ENCODE measurements at regions not wholly inside any gene's neighbourhood (a gene's known extent, or its start where the extent isn't known, plus 50 kb on each side); places are given as distances from the start of the nearest gene placed in this dataset.
"Not testable (repeated sequence)": the region's sequence is repeated elsewhere in the genome, so short reads cannot be mapped to it uniquely, and the experiment has no call there.

DNA sequence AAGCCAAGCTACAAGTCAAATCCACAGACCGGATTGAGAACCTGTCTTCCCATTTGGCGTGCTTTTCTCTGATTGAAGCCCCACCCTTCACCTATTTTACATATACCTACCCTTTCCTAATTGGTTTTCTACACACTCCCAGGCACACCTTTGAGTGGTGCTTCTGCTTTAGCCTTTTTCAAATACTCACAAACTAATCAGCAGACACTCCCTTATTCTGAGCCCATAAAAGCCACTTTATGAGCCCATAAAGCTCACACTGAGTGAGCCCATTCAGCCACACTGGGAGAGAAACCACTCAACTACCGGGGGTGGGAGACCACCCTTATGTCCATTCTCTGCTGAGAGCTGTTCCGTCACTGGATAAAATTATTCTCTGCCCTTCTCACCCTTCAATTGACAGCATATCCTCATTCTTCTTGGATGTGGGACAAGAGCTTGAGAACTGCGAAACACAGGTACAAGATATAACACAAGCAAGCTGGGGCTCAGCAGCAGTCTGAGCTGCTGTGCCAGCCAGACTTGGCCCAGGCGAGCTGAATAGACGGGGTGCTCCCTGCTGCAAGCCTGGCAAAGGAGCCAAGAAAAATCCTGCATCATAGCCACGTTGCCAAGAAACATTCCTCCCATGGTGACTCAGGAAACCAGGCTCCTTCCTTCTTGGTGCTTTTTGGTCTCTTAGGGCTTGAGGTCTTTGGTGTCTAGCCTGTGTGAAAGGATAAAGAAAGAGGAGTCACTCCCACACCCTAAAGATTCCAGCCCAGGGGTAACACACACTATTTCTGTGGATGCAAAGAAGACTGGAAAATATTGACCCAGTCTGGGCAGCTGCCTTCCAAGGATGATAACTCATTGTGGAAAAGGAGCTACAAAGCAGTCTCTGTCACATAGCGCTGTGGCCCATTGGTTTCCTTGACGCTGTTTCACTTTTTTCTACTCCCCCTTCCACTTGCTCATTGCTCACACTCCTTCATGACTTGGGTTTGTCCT lies 609.7 kb downstream of the MCTP2 start:
- peak in 1 of 3 donors; percentile 8 for DNase-seq

DNA sequence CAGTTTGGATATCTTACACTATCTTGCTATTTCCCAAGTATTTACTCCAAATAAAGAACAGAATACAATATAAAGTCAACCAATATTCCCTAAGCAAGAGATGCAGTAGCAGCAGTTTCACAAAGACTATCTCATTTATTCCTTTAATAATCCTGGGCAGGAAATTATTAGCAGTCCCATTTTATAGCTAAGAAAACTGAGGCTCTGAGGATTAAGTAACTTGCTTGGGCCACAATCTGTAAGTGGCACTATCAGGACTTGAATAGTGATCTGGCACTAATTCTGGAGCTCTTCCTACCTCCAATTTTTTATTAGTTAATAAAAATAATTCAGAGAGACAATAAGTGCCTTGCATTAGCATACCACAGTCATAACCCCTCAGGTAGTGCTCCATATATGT lies 611.7 kb downstream of the MCTP2 start:
- no peak for DNase-seq

DNA sequence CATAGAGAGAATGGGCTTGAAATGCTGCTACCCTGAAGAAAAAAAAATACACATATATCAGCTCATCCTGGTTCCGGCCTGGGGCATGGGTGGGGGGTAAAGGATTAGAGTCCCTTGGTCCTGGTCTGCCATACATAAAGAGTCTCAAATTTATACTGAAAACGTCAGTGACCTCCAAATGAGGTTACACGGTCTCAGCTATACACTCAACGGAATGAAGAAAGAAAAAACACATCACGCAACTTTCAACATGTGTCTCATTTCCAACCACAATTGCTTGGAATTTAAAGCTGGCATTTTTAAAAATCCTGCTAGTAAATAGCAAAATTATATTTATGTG lies 612.8 kb downstream of the MCTP2 start:
- no peak for DNase-seq

- DNase-seq, result peak; percentile 33 to 89 (median 69)
Observed at GRCh38 chr15:94844538-94845389, 613.4 kb downstream of the MCTP2 start.

DNA sequence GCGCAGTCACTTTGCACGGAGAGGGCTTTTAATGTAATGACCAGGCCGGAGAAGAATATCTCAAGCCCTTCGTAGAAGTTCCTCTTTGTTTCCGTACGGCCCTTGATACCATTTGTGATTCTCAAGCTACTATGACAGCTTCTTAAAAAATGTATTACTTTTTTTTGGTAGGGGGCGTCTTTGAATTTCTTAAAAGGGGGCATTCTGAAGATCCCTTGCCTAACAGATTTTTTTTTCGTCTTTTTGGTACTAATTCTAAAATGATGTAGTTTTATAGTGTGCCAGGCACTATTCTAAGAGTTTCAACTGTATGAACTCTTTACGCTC lies 614.0 kb downstream of the MCTP2 start:
- no peak for DNase-seq

DNA sequence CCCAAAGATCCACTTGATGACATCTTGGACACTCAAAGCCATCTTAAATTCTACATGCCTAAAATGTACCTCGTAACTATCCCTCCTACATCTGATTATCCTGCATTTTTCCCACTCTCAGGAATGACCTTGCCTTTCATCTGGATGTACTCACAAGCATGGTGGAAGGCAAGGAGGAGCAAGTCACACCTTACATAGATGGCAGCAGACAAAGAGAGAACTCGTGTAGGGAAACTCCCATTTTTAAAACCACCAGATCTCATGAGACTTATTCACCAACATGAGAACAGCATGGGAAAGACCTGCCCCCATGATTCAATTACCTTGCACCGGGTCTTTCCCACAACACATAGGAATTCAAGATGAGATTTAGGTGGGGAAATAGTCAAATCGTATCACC lies 616.0 kb downstream of the MCTP2 start:
- DNase-seq, result no peak

DNA sequence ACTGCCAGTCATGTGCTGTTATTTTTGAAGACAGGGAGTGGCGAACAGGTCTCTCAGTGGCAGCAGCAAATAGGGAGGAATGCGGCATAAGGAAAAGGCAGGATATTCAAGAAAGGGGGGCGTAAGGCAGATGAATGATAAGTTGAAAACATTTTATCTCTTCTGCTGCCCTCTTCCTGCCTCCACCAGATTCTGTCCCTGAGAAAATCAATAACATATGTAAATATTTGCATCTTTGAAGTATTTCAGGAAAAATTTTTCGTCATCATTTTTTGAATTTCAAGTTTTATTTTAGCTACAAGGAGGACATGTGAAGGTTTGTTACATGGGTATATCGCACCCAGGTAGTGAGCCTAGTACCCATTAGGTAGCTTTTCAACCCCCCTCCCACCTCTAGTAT lies 616.7 kb downstream of the MCTP2 start:
- no peak for DNase-seq

GRCh38 chr15:94855018-94855408 lies 623.7 kb downstream of the MCTP2 start:
- DNase-seq, result no peak

- DNase-seq, result no peak
Observed at GRCh38 chr15:94855409-94856266, 624.3 kb downstream of the MCTP2 start.

- DNase-seq, result no peak
Observed at GRCh38 chr15:94856267-94856854, 625.0 kb downstream of the MCTP2 start.

DNA sequence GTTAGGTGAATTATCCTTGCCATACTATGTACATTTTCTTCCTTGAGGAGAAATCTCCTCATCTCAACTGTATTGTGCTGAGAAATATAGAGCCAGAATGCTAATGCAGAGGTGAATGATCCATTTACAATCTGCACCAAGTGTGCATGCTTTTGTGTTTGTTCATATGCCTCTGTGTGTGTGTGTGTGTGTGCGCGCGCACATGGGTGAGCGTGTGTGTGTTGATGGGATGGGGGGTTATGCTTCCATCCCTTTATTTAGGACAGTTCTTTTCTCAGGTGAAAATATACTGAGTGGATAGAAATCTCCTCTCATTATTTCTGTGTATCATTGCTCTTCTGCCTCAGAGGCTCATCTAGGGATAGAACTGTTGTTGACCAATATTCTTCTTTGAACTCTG lies 626.1 kb downstream of the MCTP2 start:
- peak in 1 of 3 donors; percentile 4 for DNase-seq

- peak; percentile 16 to 31 (median 20) for DNase-seq
Observed at GRCh38 chr15:94858011-94858410, 626.6 kb downstream of the MCTP2 start.

DNA sequence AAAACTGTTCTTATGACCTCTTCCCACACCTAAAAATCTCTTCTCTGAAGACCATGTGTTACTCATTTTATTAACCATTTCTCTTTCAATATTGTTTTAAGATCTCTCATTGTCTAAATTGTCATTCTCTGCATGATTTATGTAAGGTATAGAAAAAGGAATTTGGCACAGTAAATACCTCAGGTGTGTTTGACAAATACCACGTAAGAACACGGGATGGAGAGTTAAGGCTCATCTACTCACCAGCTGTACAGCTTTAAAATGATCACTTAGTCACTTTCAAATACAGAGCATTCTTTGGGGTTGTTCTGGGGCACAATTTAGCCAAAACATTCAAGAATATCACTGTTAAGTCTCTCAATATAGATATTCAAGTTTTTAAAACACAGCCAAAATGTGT lies 627.1 kb downstream of the MCTP2 start:
- no peak for DNase-seq

DNA sequence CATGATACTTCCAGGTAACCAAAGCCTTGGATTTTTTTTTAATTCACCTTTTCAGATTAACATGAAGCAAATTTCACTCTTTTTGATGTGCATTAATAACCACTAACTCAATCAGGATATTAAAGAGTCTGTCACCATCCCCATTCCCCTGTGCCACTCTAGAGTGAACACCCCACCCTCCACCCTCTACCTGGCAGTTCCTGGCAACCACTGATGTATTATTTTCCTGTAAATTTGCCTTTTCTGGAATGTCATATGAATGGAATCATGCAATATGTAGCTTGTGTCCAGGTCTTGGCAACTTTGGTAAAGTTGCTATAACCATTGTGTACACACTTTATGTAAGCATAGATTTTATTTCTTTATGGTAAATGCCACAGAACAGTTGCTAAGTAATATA lies 627.6 kb downstream of the MCTP2 start:
- DNase-seq, result no peak

- no peak for DNase-seq
Observed at GRCh38 chr15:94864600-94864999, 633.2 kb downstream of the MCTP2 start.

DNA sequence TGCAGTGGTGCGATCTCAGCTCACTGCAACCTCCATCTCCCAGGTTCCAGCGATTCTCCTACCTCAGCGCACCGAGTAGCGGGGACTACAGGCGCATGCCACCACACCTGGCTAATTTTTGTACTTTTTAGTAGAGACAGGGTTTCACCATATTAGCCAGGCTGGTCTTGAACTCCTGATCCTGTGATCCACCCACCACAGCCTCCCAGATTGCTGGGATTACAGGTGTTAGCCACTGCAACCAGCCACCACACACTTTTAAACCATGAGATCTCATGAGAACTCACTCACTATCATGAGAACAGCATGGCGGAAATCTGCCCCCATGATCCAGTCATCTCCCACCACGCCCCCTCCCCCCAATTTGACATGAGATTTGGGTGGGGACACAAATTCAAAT lies 636.9 kb downstream of the MCTP2 start:
- DNase-seq, result not testable (repeated sequence)

DNA sequence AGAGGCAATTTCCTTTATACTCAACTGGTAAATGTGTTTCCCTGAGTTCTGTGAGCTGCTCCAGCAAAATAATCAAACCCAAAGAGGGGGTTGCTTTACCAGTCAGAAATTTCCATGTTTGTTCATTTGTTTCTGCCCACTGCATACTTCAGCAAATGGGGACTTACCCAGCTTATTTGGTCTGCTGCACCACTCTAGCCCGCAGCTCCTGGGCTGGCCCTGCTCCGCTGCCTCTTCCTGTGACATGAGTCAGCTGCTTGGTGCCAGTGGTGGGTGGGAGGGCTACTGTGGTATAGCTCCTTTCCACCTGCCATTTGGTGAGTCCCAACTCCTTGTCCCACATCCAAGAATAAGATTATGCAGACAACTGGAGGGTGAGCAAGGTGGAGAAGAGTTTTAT lies 644.2 kb downstream of the MCTP2 start:
- no peak for DNase-seq

DNA sequence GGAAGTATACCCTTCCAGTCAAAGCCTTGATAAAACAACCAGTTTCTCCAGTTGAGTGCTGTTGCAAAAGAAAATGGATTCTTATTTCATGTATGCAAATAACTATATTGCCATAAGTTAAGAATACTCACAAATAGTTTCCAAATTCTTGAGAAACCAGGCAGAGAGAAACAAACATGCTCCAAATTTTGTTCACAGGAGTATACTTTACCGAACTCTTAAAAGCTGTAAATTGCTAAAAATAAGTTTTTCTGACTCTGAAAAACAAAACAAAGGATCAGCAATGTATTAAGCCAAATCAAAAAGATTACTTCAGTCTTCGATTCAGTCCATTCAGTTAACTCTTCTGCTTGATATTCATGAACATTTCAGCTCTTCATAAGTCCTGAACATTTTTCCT lies 646.5 kb downstream of the MCTP2 start:
- DNase-seq, result no peak

GRCh38 chr15:94882071-94882712 lies 650.8 kb downstream of the MCTP2 start:
- no peak for DNase-seq

GRCh38 chr15:94887391-94887790 lies 656.0 kb downstream of the MCTP2 start:
- no peak for DNase-seq

GRCh38 chr15:94889153-94889552 lies 657.8 kb downstream of the MCTP2 start:
- no peak for DNase-seq

Data from muscle of back (tissue), 3 donors.